Esophagus squamous epithelium (tissue), 5 donors: ENCODE measurements at regions not wholly inside any gene's neighbourhood (a gene's known extent, or its start where the extent isn't known, plus 50 kb on each side); places are given as distances from the start of the nearest gene placed in this dataset.

Experiments
- DNase-seq: peaks from one replicate; lab custom pipeline; 2025; lab: John Stamatoyannopoulos, UW
- H3K27ac ChIP-seq, 4 donors: fragments of 200-600 bp; sonication (generic); one replicate each; pipeline ENCODE4 v1.5.1; 2016 to 2019; ENCODE audit warnings: mild to moderate bottlenecking in 1 of 4
- H3K27me3 ChIP-seq, 4 donors: fragments of 200-600 bp; sonication (generic); 1 replicate in 3 of 4; 2 replicates in 1 of 4; pipeline versions ENCODE4 v1.5.1 to v1.6.0; 2017 to 2021; ENCODE audit warnings: antibody characterized with exemption in 1 of 4
- H3K36me3 ChIP-seq, 3 donors: fragments of 200-600 bp; sonication (generic); one replicate each; pipeline ENCODE4 v1.5.1; 2016 to 2019
- H3K4me1 ChIP-seq, 3 donors: fragments of 200-600 bp; sonication (generic); one replicate each; pipeline ENCODE4 v1.5.1; 2017 to 2019
- H3K4me3 ChIP-seq, 4 donors: fragments of 200-600 bp; sonication (generic); 1 replicate in 3 of 4; 2 replicates in 1 of 4; pipeline ENCODE4 v1.5.1; 2016 to 2019; ENCODE audit warnings: mild to moderate bottlenecking in 2 of 4, moderate library complexity in 1 of 4
- H3K9me3 ChIP-seq, 3 donors: fragments of 200-600 bp; sonication (generic); one replicate each; pipeline ENCODE4 v1.5.1; 2016 to 2019
- CTCF ChIP-seq, 6 experiments: fragments of 450-650 bp in 4 of 6; fragments of 200-600 bp in 2 of 6; sonication (generic) in 2 of 6; IDR thresholded peaks; one replicate each; pipeline ENCODE4 v1.5.1; 2016 to 2019; ENCODE audit warnings: antibody characterized with exemption in 6 of 6, mild to moderate bottlenecking in 4 of 6, moderate library complexity in 4 of 6
- POLR2A ChIP-seq, 4 donors: fragments of 450-650 bp; IDR thresholded peaks; one replicate each; pipeline ENCODE4 v1.6.1; 2017; ENCODE audit warnings: antibody characterized with exemption in 4 of 4, mild to moderate bottlenecking in 4 of 4, moderate library complexity in 3 of 4
- WGBS, 2 donors: methylation state at CpG; one replicate each; pipeline ENCODE4 v1.1.5; 2018; 5-methylcytosine and 5-hydroxymethylcytosine counted together
- intact Hi-C: fragments of 100-400 bp; cut with DNase I; formaldehyde crosslinking; loops from one replicate; pipeline ENCODE4 v1.15.0; 2022
- donor health status: DM: yes; HTN: yes; CAD: no.

GRCh38 chr15:70313099-70314017 lies 215.6 kb upstream of the TLE3 start:
- WGBS, 2 donors = 86 to 87% methylated on average over 9 of the region's 9 CpGs
- TF ChIP-seq CTCF (IDR thresholded peaks at IDR 0.05) (no peak), POLR2A (IDR thresholded peaks at IDR 0.05) (no peak)
- intact Hi-C loops = no loop called here

GRCh38 chr15:70311821-70312220 lies 214.1 kb upstream of the TLE3 start:
- H3K4me3 ChIP-seq = no peak overlapping the region
- H3K36me3 ChIP-seq = no peaks in the 10 kb centered on the region
- no peak overlapping the region for H3K27ac ChIP-seq
- peaks cover 0 to 37% (median 0%) of the 10 kb centered on the region in 4 donors for H3K27me3 ChIP-seq
- intact Hi-C loops = no loop called here
- H3K9me3 ChIP-seq = no peaks in the 10 kb centered on the region
- no peaks in the 10 kb centered on the region for H3K4me1 ChIP-seq
- TF ChIP-seq POLR2A (IDR thresholded peaks at IDR 0.05) (no peak), CTCF (IDR thresholded peaks at IDR 0.05) (no peak)
- WGBS, 2 donors = 33 to 53% methylated on average over 1 of the region's 1 CpG
- DNase-seq = no peak

More at GRCh38 chr15:70313099-70314017, 215.6 kb upstream of the TLE3 start:
- Histone ChIP-seq H3K9me3 (no peaks in the 10 kb centered on the region), H3K27me3 (peaks cover 0 to 32% (median 0%) of the 10 kb centered on the region in 4 donors), H3K4me3 (no peak overlapping the region), H3K27ac (no peak overlapping the region), H3K36me3 (no peaks in the 10 kb centered on the region), H3K4me1 (no peaks in the 10 kb centered on the region)
- no peak for DNase-seq

GRCh38 chr15:70309716-70310115 lies 212.0 kb upstream of the TLE3 start:
- no peaks in the 10 kb centered on the region for H3K4me1 ChIP-seq
- peaks cover 0 to 42% (median 0%) of the 10 kb centered on the region in 4 donors for H3K27me3 ChIP-seq
- 45 to 54% methylated on average over 4 of the region's 4 CpGs for WGBS, 2 donors
- no peaks in the 10 kb centered on the region for H3K9me3 ChIP-seq
- TF ChIP-seq POLR2A (IDR thresholded peaks at IDR 0.05) = no peak
- TF ChIP-seq CTCF (IDR thresholded peaks at IDR 0.05) = no peak
- no peak for DNase-seq
- H3K4me3 ChIP-seq = no peak overlapping the region
- intact Hi-C loops = no loop called here
- H3K27ac ChIP-seq = no peak overlapping the region
- no peaks in the 10 kb centered on the region for H3K36me3 ChIP-seq

- no peak overlapping the region for H3K27ac ChIP-seq
- peaks cover 0 to 3% (median 0%) of the 10 kb centered on the region in 3 donors for H3K9me3 ChIP-seq
- H3K36me3 ChIP-seq = no peaks in the 10 kb centered on the region
- H3K27me3 ChIP-seq = peaks cover 0 to 42% (median 0%) of the 10 kb centered on the region in 4 donors
- WGBS, 2 donors = 82 to 84% methylated on average over 9 of the region's 9 CpGs
- TF ChIP-seq POLR2A (IDR thresholded peaks at IDR 0.05) (no peak), CTCF (IDR thresholded peaks at IDR 0.05) (no peak)
- H3K4me3 ChIP-seq = no peak overlapping the region
- no peak for DNase-seq
- intact Hi-C loops = no loop called here
- no peaks in the 10 kb centered on the region for H3K4me1 ChIP-seq
Measured at GRCh38 chr15:70308735-70309434, 211.2 kb upstream of the TLE3 start.
